ENCODE measurements at regions not wholly inside any gene's neighbourhood (a gene's known extent, or its start where the extent isn't known, plus 50 kb on each side); places are given as distances from the start of the nearest gene placed in this dataset.

GRCh38 chr20:22098511-22098910 lies 393.0 kb downstream of the PAX1 start:
- ATAC-seq: no peak
- TF ChIP-seq EP300 (IDR thresholded peaks at IDR 0.05): no peak
- TF ChIP-seq POLR2A (IDR thresholded peaks at IDR 0.05): no peak
- TF ChIP-seq CTCF (IDR thresholded peaks at IDR 0.05): no peak
- TF ChIP-seq POLR2AphosphoS5 (IDR thresholded peaks at IDR 0.05): no peak
- Histone ChIP-seq H3K9me3 (peaks cover 0 to 6% (median 0%) of the 10 kb centered on the region in 3 donors), H3K4me1 (no peaks in the 10 kb centered on the region), H3K27me3 (no peaks in the 10 kb centered on the region), H3K36me3 (no peaks in the 10 kb centered on the region), H3K4me3 (no peak overlapping the region), H3K27ac (no peak overlapping the region)
- WGBS, 2 donors (ENCODE audit: low coverage in 1 of 2): 37 to 40% methylated on average over 2 of the region's 2 CpGs

- Histone ChIP-seq H3K4me1 (no peaks in the 10 kb centered on the region), H3K27me3 (no peaks in the 10 kb centered on the region), H3K9me3 (peaks cover 0 to 40% (median 0%) of the 10 kb centered on the region in 3 donors), H3K4me3 (no peak overlapping the region), H3K27ac (no peak overlapping the region), H3K36me3 (no peaks in the 10 kb centered on the region)
- no peak for ATAC-seq
- 35 to 50% methylated on average over 1 of the region's 1 CpG for WGBS, 2 donors (ENCODE audit: low coverage in 1 of 2)
- TF ChIP-seq POLR2AphosphoS5 (IDR thresholded peaks at IDR 0.05) (no peak), EP300 (IDR thresholded peaks at IDR 0.05) (no peak), CTCF (IDR thresholded peaks at IDR 0.05) (no peak), POLR2A (IDR thresholded peaks at IDR 0.05) (no peak)
Observed at GRCh38 chr20:22093122-22093521, 387.7 kb downstream of the PAX1 start.

GRCh38 chr20:22088882-22089281 lies 383.4 kb downstream of the PAX1 start:
- 83 to 86% methylated on average over 3 to 4 of the region's 4 CpGs for WGBS, 2 donors (ENCODE audit: low coverage in 1 of 2)
- no peak overlapping the region for H3K27ac ChIP-seq
- TF ChIP-seq POLR2AphosphoS5 (IDR thresholded peaks at IDR 0.05): no peak
- no peak overlapping the region for H3K4me3 ChIP-seq
- no peaks in the 10 kb centered on the region for H3K27me3 ChIP-seq
- ATAC-seq: no peak
- no peaks in the 10 kb centered on the region for H3K36me3 ChIP-seq
- peaks cover 0 to 36% (median 0%) of the 10 kb centered on the region in 3 donors for H3K9me3 ChIP-seq
- H3K4me1 ChIP-seq: no peaks in the 10 kb centered on the region

GRCh38 chr20:22080985-22081384 lies 375.5 kb downstream of the PAX1 start:
- no peaks in the 10 kb centered on the region for H3K4me1 ChIP-seq
- no peak overlapping the region for H3K4me3 ChIP-seq
- H3K27me3 ChIP-seq: no peaks in the 10 kb centered on the region
- ATAC-seq: no peak
- TF ChIP-seq EP300 (IDR thresholded peaks at IDR 0.05) (no peak), CTCF (IDR thresholded peaks at IDR 0.05) (no peak), POLR2AphosphoS5 (IDR thresholded peaks at IDR 0.05) (no peak), POLR2A (IDR thresholded peaks at IDR 0.05) (no peak)
- no peak overlapping the region for H3K27ac ChIP-seq
- no peaks in the 10 kb centered on the region for H3K36me3 ChIP-seq
- WGBS, 2 donors (ENCODE audit: low coverage in 1 of 2): 11% methylated on average over 1 of the region's 1 CpG; no CpG with 5 or more reads in 1 of the 2 donors
- no peaks in the 10 kb centered on the region for H3K9me3 ChIP-seq

GRCh38 chr20:22074635-22075034 lies 369.2 kb downstream of the PAX1 start:
- WGBS, 2 donors (ENCODE audit: low coverage in 1 of 2): 75 to 100% methylated on average over 1 of the region's 1 CpG
- Histone ChIP-seq H3K36me3 (no peaks in the 10 kb centered on the region), H3K27ac (no peak overlapping the region), H3K27me3 (no peaks in the 10 kb centered on the region), H3K9me3 (no peaks in the 10 kb centered on the region), H3K4me3 (no peak overlapping the region), H3K4me1 (no peaks in the 10 kb centered on the region)
- TF ChIP-seq POLR2AphosphoS5 (IDR thresholded peaks at IDR 0.05) (no peak), EP300 (IDR thresholded peaks at IDR 0.05) (no peak), POLR2A (IDR thresholded peaks at IDR 0.05) (no peak), CTCF (IDR thresholded peaks at IDR 0.05) (no peak)
- ATAC-seq: no peak
